HG02884 (cell line): ENCODE measurements at regions not wholly inside any gene's neighbourhood (a gene's known extent, or its start where the extent isn't known, plus 50 kb on each side); places are given as distances from the start of the nearest gene placed in this dataset.
"Not testable (repeated sequence)": the region's sequence is repeated elsewhere in the genome, so short reads cannot be mapped to it uniquely, and the experiment has no call there.

Experiments used
- ATAC-seq: cut with Tn5 transposase; IDR thresholded peaks from one replicate; pipeline ENCODE4 v1.9.1; 2021; ENCODE audit warnings: mild to moderate bottlenecking, moderate library complexity; ENCODE audit not compliant: unreplicated experiment

GRCh38 chr5:68116408-68116807 is 99.1 kb upstream of the PIK3R1 start:
- ATAC-seq: no peak

GRCh38 chr5:68115584-68115983 is 100.0 kb upstream of the PIK3R1 start:
- peak; percentile 71 for ATAC-seq

GRCh38 chr5:68114378-68115040 is 101.0 kb upstream of the PIK3R1 start:
- no peak for ATAC-seq

GRCh38 chr5:68112658-68113057 is 102.9 kb upstream of the PIK3R1 start:
- no peak for ATAC-seq

GRCh38 chr5:68110894-68111293 is 104.7 kb upstream of the PIK3R1 start:
- no peak for ATAC-seq

- ATAC-seq: no peak
These were observed 105.3 kb upstream of the PIK3R1 start for GRCh38 chr5:68110264-68110663.

GRCh38 chr5:68104217-68104616 is 111.3 kb upstream of the PIK3R1 start:
- not testable (repeated sequence) for ATAC-seq

- not testable (repeated sequence) for ATAC-seq
These were observed 112.3 kb upstream of the PIK3R1 start for GRCh38 chr5:68103297-68103696.

GRCh38 chr5:68099327-68099726 is 116.2 kb upstream of the PIK3R1 start:
- ATAC-seq: no peak

GRCh38 chr5:68093455-68094159 is 121.9 kb upstream of the PIK3R1 start:
- ATAC-seq: no peak

- no peak for ATAC-seq
These were observed 127.3 kb upstream of the PIK3R1 start for GRCh38 chr5:68088302-68088701.

- ATAC-seq: no peak
These were observed 127.7 kb upstream of the PIK3R1 start for GRCh38 chr5:68087866-68088265.

GRCh38 chr5:68086857-68087256 is 128.7 kb upstream of the PIK3R1 start:
- ATAC-seq: no peak

- no peak for ATAC-seq
These were observed 129.1 kb upstream of the PIK3R1 start for GRCh38 chr5:68086439-68086838.

- ATAC-seq: no peak
These were observed 131.2 kb upstream of the PIK3R1 start for GRCh38 chr5:68084396-68084795.

- no peak for ATAC-seq
These were observed 135.1 kb upstream of the PIK3R1 start for GRCh38 chr5:68080282-68081050.

GRCh38 chr5:68077349-68077894 is 138.1 kb upstream of the PIK3R1 start:
- no peak for ATAC-seq

- no peak for ATAC-seq
These were observed 140.9 kb upstream of the PIK3R1 start for GRCh38 chr5:68074633-68075032.

GRCh38 chr5:68074048-68074632 is 141.4 kb upstream of the PIK3R1 start:
- no peak for ATAC-seq

GRCh38 chr5:68071736-68072135 is 143.8 kb upstream of the PIK3R1 start:
- ATAC-seq: no peak

GRCh38 chr5:68071282-68071632 is 144.3 kb upstream of the PIK3R1 start:
- ATAC-seq: no peak
